HUES6 (cell line): ENCODE measurements at regions not wholly inside any gene's neighbourhood (a gene's known extent, or its start where the extent isn't known, plus 50 kb on each side); places are given as distances from the start of the nearest gene placed in this dataset.

Source experiments
- H3K27ac ChIP-seq: 2 replicates; pipeline ENCODE4 v1.7.0; 2013; ENCODE audit warnings: low read depth, mild to moderate bottlenecking, low read length, inconsistent platforms
- H3K27me3 ChIP-seq: 2 replicates; pipeline ENCODE4 v1.6.1; 2013; ENCODE audit warnings: low read length; ENCODE audit not compliant: control insufficient read depth, insufficient read depth
- H3K36me3 ChIP-seq: 2 replicates; pipeline ENCODE4 v1.6.1; 2013; ENCODE audit warnings: low read length; ENCODE audit not compliant: control insufficient read depth, insufficient read depth
- H3K4me1 ChIP-seq: 2 replicates; pipeline ENCODE4 v1.6.1; 2013; ENCODE audit warnings: low read length; ENCODE audit not compliant: control insufficient read depth, insufficient read depth
- H3K4me3 ChIP-seq: 2 replicates; pipeline ENCODE4 v1.5.1; 2013; ENCODE audit warnings: low read depth, low read length
- H3K9ac ChIP-seq: one replicate; pipeline ENCODE4 v1.6.1; 2013; ENCODE audit warnings: mild to moderate bottlenecking, low read length
- H3K9me3 ChIP-seq: 2 replicates; pipeline ENCODE4 v1.6.1; 2013; ENCODE audit warnings: low read depth, low read length; ENCODE audit not compliant: control insufficient read depth, insufficient read depth

DNA sequence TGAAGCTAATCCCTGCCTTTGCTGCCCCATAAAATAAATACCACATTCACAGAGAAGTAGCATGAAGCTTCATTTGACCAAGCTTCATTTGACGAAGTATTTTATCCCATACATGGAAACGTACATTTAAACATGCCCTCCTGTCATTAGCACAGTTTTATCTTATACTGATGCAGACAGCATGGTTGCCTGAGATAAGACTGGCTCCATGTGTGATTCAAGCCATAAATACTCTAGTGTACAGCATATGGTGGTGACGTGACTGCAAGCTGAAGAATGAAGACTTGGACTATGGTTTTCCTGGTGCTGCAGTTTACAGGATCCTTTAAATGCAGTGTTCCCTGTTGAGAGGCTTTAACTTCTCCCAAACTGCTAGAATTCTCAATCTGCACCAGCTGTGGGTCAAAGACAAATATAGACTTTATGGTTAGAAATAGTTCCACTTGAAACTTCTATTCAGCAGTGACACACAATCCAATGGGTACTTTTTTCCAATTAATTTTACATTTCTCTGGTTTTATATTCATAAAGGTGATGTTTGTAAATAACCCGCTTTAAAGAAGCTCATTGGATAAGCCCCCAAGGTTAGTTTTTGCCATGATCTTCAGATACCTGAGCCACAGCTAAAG lies 64.9 kb downstream of the CYB561 start:
- Histone ChIP-seq H3K9me3 (peaks cover 16% of the 10 kb centered on the region), H3K4me3 (no peak overlapping the region), H3K36me3 (no peaks in the 10 kb centered on the region), H3K27ac (no peak overlapping the region), H3K9ac (no peak overlapping the region), H3K27me3 (no peaks in the 10 kb centered on the region), H3K4me1 (no peaks in the 10 kb centered on the region)

DNA sequence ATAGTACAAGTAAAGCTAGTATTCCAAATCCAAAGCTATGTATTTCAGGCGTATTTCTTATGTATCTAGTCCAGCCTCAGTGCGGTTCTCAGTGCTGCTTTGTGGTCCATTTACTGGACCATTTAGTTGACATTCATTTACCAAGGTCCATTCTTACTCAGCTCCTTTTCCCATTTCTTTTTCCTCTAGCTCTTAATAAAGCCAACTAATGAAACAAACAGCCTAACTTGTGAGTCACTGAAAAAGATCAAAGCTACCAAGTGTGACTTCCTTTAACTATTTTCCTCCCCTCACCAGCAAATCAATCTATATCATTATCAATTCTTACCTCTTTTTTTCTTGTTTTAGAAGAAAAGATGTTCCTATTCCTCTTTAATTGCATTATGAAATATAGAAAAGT lies 64.0 kb downstream of the CYB561 start:
- peaks cover 8% of the 10 kb centered on the region for H3K9me3 ChIP-seq
- H3K4me1 ChIP-seq = no peaks in the 10 kb centered on the region
- H3K4me3 ChIP-seq = no peak overlapping the region
- no peak overlapping the region for H3K9ac ChIP-seq
- H3K36me3 ChIP-seq = no peaks in the 10 kb centered on the region
- H3K27me3 ChIP-seq = no peaks in the 10 kb centered on the region
- no peak overlapping the region for H3K27ac ChIP-seq
